ENCODE measurements at regions not wholly inside any gene's neighbourhood (a gene's known extent, or its start where the extent isn't known, plus 50 kb on each side); places are given as distances from the start of the nearest gene placed in this dataset.

DNA sequence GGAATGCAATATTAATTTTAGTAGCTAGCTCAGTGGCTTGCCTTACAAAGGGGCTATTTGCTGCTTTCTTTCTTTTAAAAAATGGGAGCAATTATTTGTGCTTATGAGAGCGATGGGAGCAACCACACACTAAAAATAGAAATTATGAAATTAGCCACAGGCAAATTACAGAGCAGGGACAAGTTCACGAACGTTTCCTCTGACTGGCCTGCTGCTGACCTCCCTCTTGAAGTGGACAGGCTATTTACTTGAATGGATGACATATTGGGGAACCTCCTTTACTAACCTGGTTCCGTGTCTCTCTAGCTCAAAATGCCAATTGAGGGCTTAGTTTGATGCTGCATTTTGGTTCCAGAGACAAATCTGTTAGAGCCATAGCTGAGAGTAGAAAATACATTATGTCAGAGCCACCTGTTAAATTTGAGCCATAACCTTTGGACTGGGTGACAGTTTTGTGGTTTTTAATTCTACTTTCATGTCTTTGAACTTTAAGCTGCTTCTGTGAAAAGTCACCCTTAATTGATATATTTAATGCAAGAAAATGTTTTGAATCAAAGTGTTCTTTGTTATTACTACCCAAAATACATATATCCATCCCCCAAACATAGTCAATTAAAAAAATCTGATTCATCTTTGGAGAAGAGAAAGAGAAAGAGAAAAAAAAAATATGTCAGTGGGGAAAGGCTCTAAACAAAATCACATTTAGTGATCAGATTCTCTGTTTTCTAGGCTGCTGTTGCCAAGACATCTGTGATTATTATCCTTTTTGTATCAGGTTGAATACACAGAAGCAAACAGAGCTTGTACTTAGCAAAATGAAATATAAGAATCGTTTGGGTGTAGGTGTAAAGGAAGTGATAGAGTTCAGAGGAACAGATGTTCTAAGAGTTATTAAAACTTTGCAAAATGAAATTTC lies 351.9 kb downstream of the ADGRL2 start:
- no peaks in the 10 kb centered on the region for H3K36me3 ChIP-seq
- WGBS, 2 donors, result 46 to 60% methylated on average over 5 of the region's 5 CpGs
- H3K27ac ChIP-seq, result no peak overlapping the region
- TF ChIP-seq POLR2AphosphoS5 (IDR thresholded peaks at IDR 0.05) (no peak), EP300 (IDR thresholded peaks at IDR 0.05) (no peak), POLR2A (IDR thresholded peaks at IDR 0.05) (no peak)
- TF ChIP-seq, protein P1, sequence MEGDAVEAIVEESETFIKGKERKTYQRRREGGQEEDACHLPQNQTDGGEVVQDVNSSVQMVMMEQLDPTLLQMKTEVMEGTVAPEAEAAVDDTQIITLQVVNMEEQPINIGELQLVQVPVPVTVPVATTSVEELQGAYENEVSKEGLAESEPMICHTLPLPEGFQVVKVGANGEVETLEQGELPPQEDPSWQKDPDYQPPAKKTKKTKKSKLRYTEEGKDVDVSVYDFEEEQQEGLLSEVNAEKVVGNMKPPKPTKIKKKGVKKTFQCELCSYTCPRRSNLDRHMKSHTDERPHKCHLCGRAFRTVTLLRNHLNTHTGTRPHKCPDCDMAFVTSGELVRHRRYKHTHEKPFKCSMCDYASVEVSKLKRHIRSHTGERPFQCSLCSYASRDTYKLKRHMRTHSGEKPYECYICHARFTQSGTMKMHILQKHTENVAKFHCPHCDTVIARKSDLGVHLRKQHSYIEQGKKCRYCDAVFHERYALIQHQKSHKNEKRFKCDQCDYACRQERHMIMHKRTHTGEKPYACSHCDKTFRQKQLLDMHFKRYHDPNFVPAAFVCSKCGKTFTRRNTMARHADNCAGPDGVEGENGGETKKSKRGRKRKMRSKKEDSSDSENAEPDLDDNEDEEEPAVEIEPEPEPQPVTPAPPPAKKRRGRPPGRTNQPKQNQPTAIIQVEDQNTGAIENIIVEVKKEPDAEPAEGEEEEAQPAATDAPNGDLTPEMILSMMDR (IDR thresholded peaks at IDR 0.05), result no peak
- no peak for DNase-seq
- intact Hi-C loops (cut with DNase I), result no loop called here
- H3K4me3 ChIP-seq, result no peak overlapping the region
- H3K27me3 ChIP-seq, result no peaks in the 10 kb centered on the region
- no peaks in the 10 kb centered on the region for H3K9me3 ChIP-seq
- H3K4me1 ChIP-seq, result no peaks in the 10 kb centered on the region

DNA sequence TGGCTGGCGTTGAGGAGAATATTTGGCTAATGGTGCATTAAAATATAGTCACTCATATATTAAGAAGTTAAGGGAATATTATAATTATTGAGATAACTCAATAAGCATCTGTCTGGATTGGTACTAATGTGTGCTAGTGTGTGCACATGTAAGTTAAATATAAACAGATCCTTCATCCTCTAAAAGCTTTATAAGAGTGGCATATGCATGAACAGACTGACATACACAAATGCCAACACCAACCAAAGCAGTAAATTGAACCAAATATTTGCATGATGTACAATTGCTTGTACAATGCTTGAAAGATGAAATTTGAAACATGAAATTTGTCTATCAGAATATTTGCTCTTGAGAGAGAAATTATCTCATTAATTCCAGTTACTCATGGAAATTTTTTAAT lies 344.9 kb downstream of the ADGRL2 start:
- H3K4me1 ChIP-seq, result no peaks in the 10 kb centered on the region
- no peaks in the 10 kb centered on the region for H3K27me3 ChIP-seq
- 82 to 91% methylated on average over 1 of the region's 1 CpG for WGBS, 2 donors
- H3K4me3 ChIP-seq, result no peak overlapping the region
- no peak for DNase-seq
- TF ChIP-seq, protein P1 (IDR thresholded peaks at IDR 0.05), result no peak
- no peak for TF ChIP-seq POLR2AphosphoS5 (IDR thresholded peaks at IDR 0.05)
- TF ChIP-seq POLR2A (IDR thresholded peaks at IDR 0.05), result no peak
- no peak for TF ChIP-seq EP300 (IDR thresholded peaks at IDR 0.05)
- intact Hi-C loops (cut with DNase I), result no loop called here
- no peak overlapping the region for H3K27ac ChIP-seq
- no peaks in the 10 kb centered on the region for H3K36me3 ChIP-seq
- no peaks in the 10 kb centered on the region for H3K9me3 ChIP-seq

DNA sequence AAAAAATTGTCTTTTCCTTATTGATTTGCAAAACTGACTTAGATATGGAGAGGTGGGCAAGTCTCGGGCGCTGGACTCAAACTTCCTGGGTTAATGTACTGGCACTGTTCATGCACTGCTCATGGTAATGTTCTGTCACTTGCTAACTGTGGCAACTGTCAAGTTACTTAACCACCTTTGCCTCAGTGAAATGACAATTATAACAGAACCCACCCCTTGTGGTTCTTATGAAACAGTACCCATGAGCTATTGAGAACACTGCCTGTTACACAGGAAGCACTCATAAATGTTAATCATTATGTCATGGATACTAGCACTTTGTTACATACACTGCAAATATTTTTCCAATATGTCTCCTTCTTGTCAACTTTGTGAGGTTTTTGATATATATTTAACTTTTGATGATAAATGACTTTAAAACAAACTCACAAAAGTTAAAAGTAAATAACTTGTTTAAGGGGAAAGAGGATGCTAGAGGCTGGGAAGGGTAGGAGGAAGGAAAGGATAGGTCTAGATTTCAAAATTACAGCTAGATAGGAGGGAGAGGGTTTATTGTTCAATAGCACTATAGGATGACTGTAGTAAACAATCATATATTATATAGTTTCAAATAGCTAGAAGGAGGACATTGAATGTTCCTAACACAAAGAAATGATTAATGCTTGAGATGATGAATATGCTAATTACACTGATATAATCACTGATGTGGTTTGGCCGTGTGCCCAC lies 342.5 kb downstream of the ADGRL2 start:
- Histone ChIP-seq H3K27ac (no peak overlapping the region), H3K9me3 (no peaks in the 10 kb centered on the region), H3K4me3 (no peak overlapping the region), H3K36me3 (no peaks in the 10 kb centered on the region), H3K27me3 (no peaks in the 10 kb centered on the region), H3K4me1 (no peaks in the 10 kb centered on the region)
- DNase-seq, result no peak
- TF ChIP-seq, protein P1 (IDR thresholded peaks at IDR 0.05), result no peak
- no peak for TF ChIP-seq EP300 (IDR thresholded peaks at IDR 0.05)
- no peak for TF ChIP-seq POLR2AphosphoS5 (IDR thresholded peaks at IDR 0.05)
- TF ChIP-seq POLR2A (IDR thresholded peaks at IDR 0.05), result no peak
- intact Hi-C loops (cut with DNase I), result no loop called here
- WGBS, 2 donors, result 29 to 72% methylated on average over 3 of the region's 3 CpGs

DNA sequence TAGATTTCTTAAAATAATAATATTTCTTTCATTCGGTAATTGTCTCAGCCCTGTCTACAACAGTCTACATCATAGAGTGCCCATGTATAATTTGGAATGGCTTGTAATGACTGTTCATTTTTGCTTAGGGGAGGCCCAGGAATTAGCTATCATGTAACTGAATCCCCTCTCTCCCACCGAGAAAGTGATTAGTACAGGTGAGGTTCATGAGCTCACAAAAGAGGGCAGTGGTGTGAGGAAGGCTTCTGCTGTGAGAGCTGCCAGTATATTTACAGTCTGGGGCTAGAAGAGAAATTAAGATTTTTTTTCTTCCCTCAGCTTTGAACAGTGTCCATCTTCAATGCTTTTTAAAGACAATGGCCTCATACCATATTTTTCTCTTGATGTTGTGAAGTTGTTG lies 340.7 kb downstream of the ADGRL2 start:
- DNase-seq, result no peak
- no peaks in the 10 kb centered on the region for H3K4me1 ChIP-seq
- H3K27ac ChIP-seq, result no peak overlapping the region
- H3K4me3 ChIP-seq, result no peak overlapping the region
- H3K9me3 ChIP-seq, result no peaks in the 10 kb centered on the region
- H3K27me3 ChIP-seq, result no peaks in the 10 kb centered on the region
- intact Hi-C loops (cut with DNase I), result no loop called here
- no peaks in the 10 kb centered on the region for H3K36me3 ChIP-seq
- 82 to 83% methylated on average over 2 of the region's 2 CpGs for WGBS, 2 donors
- TF ChIP-seq POLR2A (IDR thresholded peaks at IDR 0.05) (no peak), EP300 (IDR thresholded peaks at IDR 0.05) (no peak), POLR2AphosphoS5 (IDR thresholded peaks at IDR 0.05) (no peak)
- TF ChIP-seq, protein P1 (IDR thresholded peaks at IDR 0.05), result no peak
